Fibroblast of lung (primary cell): ENCODE measurements at regions not wholly inside any gene's neighbourhood (a gene's known extent, or its start where the extent isn't known, plus 50 kb on each side); places are given as distances from the start of the nearest gene placed in this dataset.
"Not testable (repeated sequence)": the region's sequence is repeated elsewhere in the genome, so short reads cannot be mapped to it uniquely, and the experiment has no call there.

Source experiments
- CTCF ChIP-seq, 2 donors: IDR thresholded peaks in 1 of 2; conservative IDR thresholded peaks in 1 of 2; 1 replicate in 1 of 2; 2 replicates in 1 of 2; pipeline ENCODE4 v1.5.1; 2011 to 2012; ENCODE audit warnings: low read length in 2 of 2, control low read depth in 1 of 2, inconsistent platforms in 1 of 2, low read depth in 1 of 2, mild to moderate bottlenecking in 1 of 2
- EZH2 ChIP-seq: IDR thresholded peaks from 2 replicates; pipeline ENCODE4 v1.5.1; 2012; ENCODE audit warnings: low read length, control low read depth, mild to moderate bottlenecking; ENCODE audit errors: missing control alignments

GRCh38 chrX:38963244-38963643 lies 162.0 kb downstream of the MID1IP1 start:
- TF ChIP-seq EZH2; CTCF (conservative IDR thresholded peaks at IDR 0.05 in 1 of 2, IDR thresholded peaks at IDR 0.05 in 1 of 2; ENCODE audit: low read depth in 1 of 2, low read length in 2 of 2): not testable (repeated sequence)
